ENCODE measurements at regions not wholly inside any gene's neighbourhood (a gene's known extent, or its start where the extent isn't known, plus 50 kb on each side); places are given as distances from the start of the nearest gene placed in this dataset.

- TF ChIP-seq EZH2 (IDR thresholded peaks at IDR 0.05; ENCODE audit: borderline replicate concordance, low read length) (no peak), CTCF (conservative IDR thresholded peaks at IDR 0.05 in 1 of 2, IDR thresholded peaks at IDR 0.05 in 1 of 2; ENCODE audit: extremely low read depth in 1 of 2, insufficient read depth in 1 of 2, low read depth in 1 of 2, low read length in 2 of 2) (no peak)
These were observed 134.1 kb upstream of the SLC10A2 start for GRCh38 chr13:103200118-103200885.

Measured in mammary epithelial cell (primary cell).